ENCODE measurements at regions not wholly inside any gene's neighbourhood (a gene's known extent, or its start where the extent isn't known, plus 50 kb on each side); places are given as distances from the start of the nearest gene placed in this dataset.

DNA sequence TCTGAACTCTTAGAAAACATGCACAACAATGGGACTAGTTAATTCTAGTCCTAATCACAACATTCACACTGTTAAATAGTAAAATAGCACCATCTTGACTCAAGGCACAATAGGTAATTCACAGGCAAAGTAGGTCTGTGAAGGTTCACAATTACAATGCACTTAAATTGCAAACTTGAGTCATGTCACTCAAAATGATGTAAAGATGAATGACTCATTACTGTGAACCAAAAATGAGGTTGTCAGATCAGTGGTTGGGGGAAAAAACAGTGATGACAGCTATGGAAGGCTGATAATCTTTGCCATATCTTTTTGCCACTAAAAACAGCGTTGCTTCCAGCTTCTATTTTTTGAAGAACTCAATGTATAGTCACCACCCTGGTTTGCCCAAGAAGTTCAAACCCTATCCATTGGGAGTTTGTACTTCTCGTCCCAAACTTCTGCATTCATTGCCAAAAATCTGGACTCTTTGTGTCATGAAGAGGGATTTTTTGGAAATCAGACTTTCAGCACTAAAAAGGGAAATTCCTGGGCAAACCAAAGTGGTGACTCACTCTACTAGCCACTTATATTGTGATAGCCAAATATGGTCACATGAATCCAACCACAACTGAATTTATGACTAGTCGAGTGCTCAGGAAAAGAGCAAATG, 200.9 kb upstream of the TMTC4 start:
- peak overlapping the region; percentile 29; the same call in 1 of the 2 replicates for H2AK5ac ChIP-seq (ENCODE audit: low read depth, low read length)
- ChIA-PET POLR2A (ENCODE audit: unreplicated experiment) (interaction anchor here (0.6 kb wide), 1 partner anchor 149 kb away, joined by 14 read pairs; no protein-coding TSS in a partner anchor), CTCF (no interaction called here)
- H4K8ac ChIP-seq (ENCODE audit: low read depth in 2 of 2, low read length in 2 of 2), result peak overlapping the region; percentile 93
- peak overlapping the region; percentile 87 for H4K91ac ChIP-seq (ENCODE audit: insufficient read depth, low read depth, low read length)
- ATAC-seq (ENCODE audit: low read depth) (peak; percentile 94), DNase-seq (peak; percentile 96)
- in situ Hi-C loops (cut with MboI; ENCODE audit: low sequenced_read_pairs), result no loop called here
- intact Hi-C loops (cut with micrococcal nuclease), result no loop called here
- no peak overlapping the region for H2AK9ac ChIP-seq (replicated peaks; ENCODE audit: low read depth, low read length, poor library complexity)
- peaks cover 2% of the 10 kb centered on the region; the same call in 1 of the 2 replicates for H3K9me3 ChIP-seq (ENCODE audit: control insufficient read depth, insufficient read depth, low read length)
- peak overlapping the region; percentile 38; the same call in 1 of the 2 replicates for H3K4me2 ChIP-seq (ENCODE audit: low read depth, low read length)
- no peak overlapping the region for H3K9ac ChIP-seq (ENCODE audit: low read depth, low read length)
- peak overlapping the region; percentile 98 for H2BK20ac ChIP-seq (ENCODE audit: low read depth, low read length)
- H2BK5ac ChIP-seq (ENCODE audit: low read depth, low read length, poor library complexity, severe bottlenecking), result peak overlapping the region; percentile 100
- peak overlapping the region; percentile 97 for H3K18ac ChIP-seq (ENCODE audit: low read depth, low read length)
- H4K5ac ChIP-seq (ENCODE audit: low read depth, low read length), result peak overlapping the region; percentile 91
- H3K9me1 ChIP-seq (ENCODE audit: insufficient read depth, low read length), result no peaks in the 10 kb centered on the region
- no peaks in the 10 kb centered on the region for H3K36me3 ChIP-seq (ENCODE audit: control insufficient read depth, insufficient read depth, low read length)
- TF ChIP-seq BHLHE40 (IDR thresholded peaks at IDR 0.05; ENCODE audit: low read depth, low read length) (no peak), MAFK (IDR thresholded peaks at IDR 0.05; ENCODE audit: low read depth, low read length) (no peak), CHD1 (IDR thresholded peaks at IDR 0.05; ENCODE audit: low read depth, low read length) (no peak), FOS (IDR thresholded peaks at IDR 0.05; ENCODE audit: low read depth, low read length) (peak; percentile 89; the same call in 1 of the 2 replicates), MXI1 (IDR thresholded peaks at IDR 0.05; ENCODE audit: borderline replicate concordance, low read depth, low read length) (no peak), CEBPB (IDR thresholded peaks at IDR 0.05; ENCODE audit: low read depth, low read length) (no peak)
- TF ChIP-seq, protein P1, sequence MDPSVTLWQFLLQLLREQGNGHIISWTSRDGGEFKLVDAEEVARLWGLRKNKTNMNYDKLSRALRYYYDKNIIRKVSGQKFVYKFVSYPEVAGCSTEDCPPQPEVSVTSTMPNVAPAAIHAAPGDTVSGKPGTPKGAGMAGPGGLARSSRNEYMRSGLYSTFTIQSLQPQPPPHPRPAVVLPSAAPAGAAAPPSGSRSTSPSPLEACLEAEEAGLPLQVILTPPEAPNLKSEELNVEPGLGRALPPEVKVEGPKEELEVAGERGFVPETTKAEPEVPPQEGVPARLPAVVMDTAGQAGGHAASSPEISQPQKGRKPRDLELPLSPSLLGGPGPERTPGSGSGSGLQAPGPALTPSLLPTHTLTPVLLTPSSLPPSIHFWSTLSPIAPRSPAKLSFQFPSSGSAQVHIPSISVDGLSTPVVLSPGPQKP (IDR thresholded peaks at IDR 0.05; ENCODE audit: borderline replicate concordance, low read depth, low read length), result peak; percentile 38; the same call in 1 of the 2 replicates
- H3K79me1 ChIP-seq (ENCODE audit: low read depth in 1 of 2, low read length in 2 of 2), result no peaks in the 10 kb centered on the region
- no peak overlapping the region for H2AFZ ChIP-seq (replicated peaks; ENCODE audit: low read length, poor library complexity)
- H3K27ac ChIP-seq (ENCODE audit: insufficient read depth, low read length), result peak overlapping the region; percentile 61
- peak overlapping the region; percentile 90 for H2BK15ac ChIP-seq (ENCODE audit: low read depth, low read length)
- H3K27me3 ChIP-seq (ENCODE audit: control insufficient read depth, insufficient read depth, low read length), result no peaks in the 10 kb centered on the region
- H3K4ac ChIP-seq (ENCODE audit: low read depth, low read length), result peak overlapping the region; percentile 66
- H3K14ac ChIP-seq (replicated peaks; ENCODE audit: low read depth, low read length), result peak overlapping the region; percentile 65
- H4K20me1 ChIP-seq (ENCODE audit: insufficient read depth, low read length), result no peaks in the 10 kb centered on the region
- dilution Hi-C loops (cut with HindIII; ENCODE audit: low sequenced_read_pairs, unreplicated experiment), result no loop called here
- BruUV-seq (replicated peaks), result no TSS peak
- 0% methylated on average over 1 of the region's 3 CpGs; no CpG with 5 or more reads in 1 of the 2 experiments for WGBS, 2 experiments (ENCODE audit: extremely low coverage in 2 of 2, insufficient read length in 1 of 2)
- H3K4me3 ChIP-seq (ENCODE audit: insufficient read depth, low read depth, low read length), result no peak overlapping the region
- H3K56ac ChIP-seq (ENCODE audit: extremely low read depth, insufficient read depth, low read length), result peak overlapping the region; percentile 84
- H3K23ac ChIP-seq (ENCODE audit: low read depth, low read length), result peak overlapping the region; percentile 88
- peak overlapping the region; percentile 90 for H2BK120ac ChIP-seq (ENCODE audit: low read depth, low read length)
- peaks cover 9% of the 10 kb centered on the region for H3K4me1 ChIP-seq (ENCODE audit: control insufficient read depth, insufficient read depth, low read length)
